ENCODE measurements at regions not wholly inside any gene's neighbourhood (a gene's known extent, or its start where the extent isn't known, plus 50 kb on each side); places are given as distances from the start of the nearest gene placed in this dataset.

DNA sequence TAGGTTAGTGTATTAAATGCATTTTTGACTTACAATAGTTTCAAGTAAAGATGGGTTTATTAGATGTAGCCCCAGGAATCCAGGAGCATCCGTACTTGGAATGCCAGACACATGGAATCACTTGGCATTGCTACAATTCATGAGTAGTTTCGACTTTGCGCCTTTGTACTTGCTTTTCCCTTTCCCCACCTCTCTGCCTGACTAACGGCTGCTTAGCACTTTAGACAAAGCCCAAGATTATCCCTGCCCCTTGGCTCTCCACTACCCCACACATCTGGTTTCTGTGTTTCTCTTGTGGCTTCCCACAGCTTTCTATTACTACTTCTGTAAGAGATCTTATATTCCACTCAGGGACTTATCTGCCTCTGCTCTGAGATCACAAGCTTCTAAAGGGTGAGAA lies 397.7 kb upstream of the POU3F1 start:
- H3K9ac ChIP-seq (ENCODE audit: low read depth, low read length): no peak overlapping the region
- no peak overlapping the region for H3K4me3 ChIP-seq (ENCODE audit: low read depth, low read length)
- H3K9me3 ChIP-seq (ENCODE audit: control insufficient read depth, insufficient read depth, low read length): no peaks in the 10 kb centered on the region
- peaks cover 16% of the 10 kb centered on the region; the same call in 1 of the 2 replicates for H3K4me1 ChIP-seq (ENCODE audit: control insufficient read depth, insufficient read depth, low read length)
- H3K27ac ChIP-seq (ENCODE audit: low read depth, low read length): no peak overlapping the region
- no peaks in the 10 kb centered on the region for H3K36me3 ChIP-seq (ENCODE audit: control insufficient read depth, insufficient read depth, low read length)
- H3K27me3 ChIP-seq (ENCODE audit: control insufficient read depth, insufficient read depth, low read length): no peaks in the 10 kb centered on the region

GRCh38 chr1:38440402-38440801 lies 393.8 kb upstream of the POU3F1 start:
- H3K4me3 ChIP-seq (ENCODE audit: low read depth, low read length): no peak overlapping the region
- no peaks in the 10 kb centered on the region for H3K36me3 ChIP-seq (ENCODE audit: control insufficient read depth, insufficient read depth, low read length)
- no peaks in the 10 kb centered on the region for H3K27me3 ChIP-seq (ENCODE audit: control insufficient read depth, insufficient read depth, low read length)
- no peak overlapping the region for H3K9ac ChIP-seq (ENCODE audit: low read depth, low read length)
- H3K9me3 ChIP-seq (ENCODE audit: control insufficient read depth, insufficient read depth, low read length): no peaks in the 10 kb centered on the region
- no peak overlapping the region for H3K27ac ChIP-seq (ENCODE audit: low read depth, low read length)
- H3K4me1 ChIP-seq (ENCODE audit: control insufficient read depth, insufficient read depth, low read length): peaks cover 9% of the 10 kb centered on the region; the same call in 1 of the 2 replicates

DNA sequence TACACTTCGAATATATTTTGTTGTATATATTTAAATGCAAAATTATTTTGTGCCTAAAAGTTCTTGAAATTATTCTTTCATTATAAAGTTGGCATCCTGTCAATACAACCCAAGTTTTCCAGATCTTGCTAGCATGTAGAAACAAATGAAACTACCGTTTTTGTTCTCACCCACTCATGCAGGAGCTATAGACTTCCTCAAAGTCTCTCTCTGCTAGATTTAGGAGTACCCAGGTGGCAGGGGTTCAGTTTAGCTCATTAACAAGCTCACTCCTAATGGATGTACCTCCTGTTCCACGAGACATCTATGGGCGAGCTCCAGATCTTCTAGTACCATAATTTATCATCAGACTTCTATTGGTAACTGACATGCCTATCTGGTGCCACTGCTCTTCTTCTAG lies 390.2 kb upstream of the POU3F1 start:
- Histone ChIP-seq H3K4me3 (ENCODE audit: low read depth, low read length) (no peak overlapping the region), H3K9me3 (ENCODE audit: control insufficient read depth, insufficient read depth, low read length) (no peaks in the 10 kb centered on the region), H3K9ac (ENCODE audit: low read depth, low read length) (no peak overlapping the region), H3K4me1 (ENCODE audit: control insufficient read depth, insufficient read depth, low read length) (peaks cover 23% of the 10 kb centered on the region), H3K27ac (ENCODE audit: low read depth, low read length) (no peak overlapping the region), H3K36me3 (ENCODE audit: control insufficient read depth, insufficient read depth, low read length) (0 out of 2 replicates have a peak, but pooled peaks cover under 1% of the 10 kb centered on the region), H3K27me3 (ENCODE audit: control insufficient read depth, insufficient read depth, low read length) (no peaks in the 10 kb centered on the region)

GRCh38 chr1:38436006-38436405 lies 389.4 kb upstream of the POU3F1 start:
- Histone ChIP-seq H3K27me3 (ENCODE audit: control insufficient read depth, insufficient read depth, low read length) (no peaks in the 10 kb centered on the region), H3K9ac (ENCODE audit: low read depth, low read length) (no peak overlapping the region), H3K9me3 (ENCODE audit: control insufficient read depth, insufficient read depth, low read length) (no peaks in the 10 kb centered on the region), H3K27ac (ENCODE audit: low read depth, low read length) (no peak overlapping the region), H3K36me3 (ENCODE audit: control insufficient read depth, insufficient read depth, low read length) (peaks cover 8% of the 10 kb centered on the region), H3K4me3 (ENCODE audit: low read depth, low read length) (no peak overlapping the region), H3K4me1 (ENCODE audit: control insufficient read depth, insufficient read depth, low read length) (peaks cover 30% of the 10 kb centered on the region)

GRCh38 chr1:38433084-38433722 lies 386.6 kb upstream of the POU3F1 start:
- H3K9me3 ChIP-seq (ENCODE audit: control insufficient read depth, insufficient read depth, low read length): no peaks in the 10 kb centered on the region
- no peak overlapping the region for H3K27ac ChIP-seq (ENCODE audit: low read depth, low read length)
- no peaks in the 10 kb centered on the region for H3K27me3 ChIP-seq (ENCODE audit: control insufficient read depth, insufficient read depth, low read length)
- H3K9ac ChIP-seq (ENCODE audit: low read depth, low read length): no peak overlapping the region
- H3K36me3 ChIP-seq (ENCODE audit: control insufficient read depth, insufficient read depth, low read length): peaks cover 23% of the 10 kb centered on the region
- no peak overlapping the region for H3K4me3 ChIP-seq (ENCODE audit: low read depth, low read length)
- peaks cover 41% of the 10 kb centered on the region for H3K4me1 ChIP-seq (ENCODE audit: control insufficient read depth, insufficient read depth, low read length)

GRCh38 chr1:38431535-38432376 lies 385.2 kb upstream of the POU3F1 start:
- no peaks in the 10 kb centered on the region for H3K27me3 ChIP-seq (ENCODE audit: control insufficient read depth, insufficient read depth, low read length)
- H3K4me1 ChIP-seq (ENCODE audit: control insufficient read depth, insufficient read depth, low read length): peaks cover 41% of the 10 kb centered on the region
- no peak overlapping the region for H3K9ac ChIP-seq (ENCODE audit: low read depth, low read length)
- peak overlapping the region; percentile 28 for H3K27ac ChIP-seq (ENCODE audit: low read depth, low read length)
- no peak overlapping the region for H3K4me3 ChIP-seq (ENCODE audit: low read depth, low read length)
- no peaks in the 10 kb centered on the region for H3K9me3 ChIP-seq (ENCODE audit: control insufficient read depth, insufficient read depth, low read length)
- peaks cover 23% of the 10 kb centered on the region for H3K36me3 ChIP-seq (ENCODE audit: control insufficient read depth, insufficient read depth, low read length)

- H3K4me3 ChIP-seq (ENCODE audit: low read depth, low read length): peak overlapping the region; percentile 24; the same call in 1 of the 2 replicates
- peak overlapping the region; percentile 30 for H3K27ac ChIP-seq (ENCODE audit: low read depth, low read length)
- no peak overlapping the region for H3K9ac ChIP-seq (ENCODE audit: low read depth, low read length)
- H3K9me3 ChIP-seq (ENCODE audit: control insufficient read depth, insufficient read depth, low read length): no peaks in the 10 kb centered on the region
- H3K4me1 ChIP-seq (ENCODE audit: control insufficient read depth, insufficient read depth, low read length): peaks cover 41% of the 10 kb centered on the region
- H3K27me3 ChIP-seq (ENCODE audit: control insufficient read depth, insufficient read depth, low read length): no peaks in the 10 kb centered on the region
- peaks cover 23% of the 10 kb centered on the region for H3K36me3 ChIP-seq (ENCODE audit: control insufficient read depth, insufficient read depth, low read length)
Measured at GRCh38 chr1:38430949-38431348, 384.4 kb upstream of the POU3F1 start.

GRCh38 chr1:38424677-38425076 lies 378.1 kb upstream of the POU3F1 start:
- peaks cover 3% of the 10 kb centered on the region; the same call in 1 of the 2 replicates for H3K9me3 ChIP-seq (ENCODE audit: control insufficient read depth, insufficient read depth, low read length)
- peak overlapping the region; percentile 45 for H3K4me3 ChIP-seq (ENCODE audit: low read depth, low read length)
- peak overlapping the region; percentile 50 for H3K9ac ChIP-seq (ENCODE audit: low read depth, low read length)
- H3K4me1 ChIP-seq (ENCODE audit: control insufficient read depth, insufficient read depth, low read length): peaks cover 23% of the 10 kb centered on the region
- H3K27me3 ChIP-seq (ENCODE audit: control insufficient read depth, insufficient read depth, low read length): no peaks in the 10 kb centered on the region
- H3K27ac ChIP-seq (ENCODE audit: low read depth, low read length): peak overlapping the region; percentile 84
- peaks cover 10% of the 10 kb centered on the region for H3K36me3 ChIP-seq (ENCODE audit: control insufficient read depth, insufficient read depth, low read length)

DNA sequence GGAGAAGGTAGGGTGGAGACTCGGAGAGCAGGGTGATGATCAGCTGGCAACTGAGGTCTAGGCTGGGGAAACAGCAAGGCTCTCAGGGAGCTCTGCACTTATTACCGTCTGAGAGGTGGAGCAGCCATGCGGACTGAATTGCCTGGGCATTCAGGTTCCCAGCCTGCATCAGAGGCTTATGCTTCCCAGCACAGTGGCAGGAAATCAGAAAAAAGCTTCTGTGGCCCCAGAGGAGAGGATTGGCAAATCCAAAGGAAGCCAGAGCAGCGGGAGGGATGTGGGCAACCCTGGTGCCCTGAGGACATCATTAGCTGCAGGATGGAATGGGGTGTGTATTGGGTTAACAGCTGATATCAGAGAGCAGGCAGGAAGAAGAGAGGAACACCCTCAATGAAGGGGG lies 374.1 kb upstream of the POU3F1 start:
- Histone ChIP-seq H3K4me1 (ENCODE audit: control insufficient read depth, insufficient read depth, low read length) (peaks cover 18% of the 10 kb centered on the region), H3K27ac (ENCODE audit: low read depth, low read length) (no peak overlapping the region), H3K27me3 (ENCODE audit: control insufficient read depth, insufficient read depth, low read length) (no peaks in the 10 kb centered on the region)

GRCh38 chr1:38418195-38419030 lies 371.8 kb upstream of the POU3F1 start:
- Histone ChIP-seq H3K9ac (ENCODE audit: low read depth, low read length) (no peak overlapping the region), H3K4me1 (ENCODE audit: control insufficient read depth, insufficient read depth, low read length) (peaks cover 7% of the 10 kb centered on the region), H3K9me3 (ENCODE audit: control insufficient read depth, insufficient read depth, low read length) (peaks cover 18% of the 10 kb centered on the region), H3K4me3 (ENCODE audit: low read depth, low read length) (no peak overlapping the region), H3K27ac (ENCODE audit: low read depth, low read length) (no peak overlapping the region), H3K27me3 (ENCODE audit: control insufficient read depth, insufficient read depth, low read length) (no peaks in the 10 kb centered on the region), H3K36me3 (ENCODE audit: control insufficient read depth, insufficient read depth, low read length) (no peaks in the 10 kb centered on the region)

More for the DNA sequence above, 374.1 kb upstream of the POU3F1 start:
- H3K9me3 ChIP-seq (ENCODE audit: control insufficient read depth, insufficient read depth, low read length): peaks cover 14% of the 10 kb centered on the region; the same call in 1 of the 2 replicates
- H3K9ac ChIP-seq (ENCODE audit: low read depth, low read length): no peak overlapping the region
- H3K36me3 ChIP-seq (ENCODE audit: control insufficient read depth, insufficient read depth, low read length): no peaks in the 10 kb centered on the region
- H3K4me3 ChIP-seq (ENCODE audit: low read depth, low read length): no peak overlapping the region

Data from HUES48 (cell line).